GM12864 (cell line): ENCODE measurements at regions not wholly inside any gene's neighbourhood (a gene's known extent, or its start where the extent isn't known, plus 50 kb on each side); places are given as distances from the start of the nearest gene placed in this dataset.
"Not testable (repeated sequence)": the region's sequence is repeated elsewhere in the genome, so short reads cannot be mapped to it uniquely, and the experiment has no call there.

Experiments
- DNase-seq: peaks from one replicate; pipeline ENCODE4 v3.0.0-alpha.2; 2011; ENCODE audit warnings: low read depth
- H3K4me3 ChIP-seq: 2 replicates; pipeline ENCODE4 v1.5.1; 2011; ENCODE audit warnings: mild to moderate bottlenecking, low read depth, low read length, control low read depth
- CTCF ChIP-seq: IDR thresholded peaks from 2 replicates; pipeline ENCODE4 v1.5.1; 2011; ENCODE audit warnings: low read depth, mild to moderate bottlenecking, moderate library complexity, low read length, control low read depth, inconsistent platforms; ENCODE audit errors: missing control alignments

DNA sequence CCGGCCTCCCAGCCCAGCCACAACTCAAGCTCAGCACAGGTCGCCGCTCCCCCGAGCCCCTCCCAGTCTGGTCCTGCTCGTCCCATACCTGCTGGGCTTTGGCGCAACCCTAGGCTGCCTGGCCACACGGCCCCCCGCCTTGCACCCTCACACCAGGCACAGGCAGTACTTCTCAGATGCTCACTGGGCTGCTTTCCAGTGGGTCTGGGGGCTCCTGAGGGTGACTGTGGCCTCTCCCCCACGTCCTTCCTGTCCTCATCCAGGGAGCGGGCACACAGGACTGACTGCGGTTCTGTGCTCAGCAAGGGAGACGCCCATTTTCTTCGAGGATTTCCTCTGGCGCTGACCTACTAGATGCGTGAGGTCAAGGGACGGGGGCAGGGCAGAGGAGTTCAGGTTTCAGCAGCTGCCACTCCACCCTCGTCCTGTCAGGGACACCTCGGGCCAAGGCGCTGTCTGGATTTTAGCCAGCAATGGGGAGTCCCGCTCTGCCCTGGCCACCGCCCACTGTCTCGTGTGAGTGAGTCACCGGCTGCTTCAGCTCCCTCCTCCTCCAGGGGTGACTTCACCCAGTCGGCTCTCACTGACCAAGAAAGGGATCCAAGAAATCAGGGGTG, 115.8 kb downstream of the NPIPB11 start:
- no peak for TF ChIP-seq CTCF
- no peak for DNase-seq
- H3K4me3 ChIP-seq: no peak overlapping the region

DNA sequence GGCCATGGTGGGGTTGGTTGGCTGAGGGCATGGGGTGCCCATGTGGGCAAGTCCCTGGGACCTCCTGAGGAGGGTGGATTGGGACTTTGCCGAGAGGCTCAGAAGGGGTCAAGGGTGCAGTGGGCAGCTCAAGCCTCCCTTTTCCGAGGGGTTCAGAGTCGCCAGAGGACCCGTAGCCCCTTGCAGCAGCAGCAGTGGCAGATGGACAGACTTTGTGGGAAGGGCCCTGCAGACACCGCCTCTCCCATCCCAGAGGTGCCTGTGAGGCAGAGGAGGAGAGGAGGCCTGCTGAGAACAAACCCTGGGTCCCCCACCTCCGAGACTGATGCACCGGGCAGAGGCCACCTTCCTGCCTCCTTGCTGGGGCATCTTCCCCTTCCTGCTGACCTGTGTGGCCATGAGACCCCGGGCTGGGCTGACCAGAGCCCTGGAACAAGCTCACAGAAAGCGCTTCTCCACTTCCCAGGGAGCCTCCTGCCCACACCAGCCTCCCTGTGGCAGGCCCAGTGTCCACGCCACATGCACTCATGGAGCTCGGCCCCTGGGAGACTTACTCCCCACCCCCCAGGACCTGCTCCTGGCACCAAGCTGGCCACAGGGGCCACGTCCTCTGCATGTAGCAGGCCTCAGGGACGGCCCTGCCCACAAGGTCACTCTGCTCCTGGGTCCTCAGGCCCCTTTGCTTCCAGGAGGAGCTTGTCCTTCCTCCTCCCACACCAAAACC, 116.8 kb downstream of the NPIPB11 start:
- not testable (repeated sequence) for H3K4me3 ChIP-seq, DNase-seq

DNA sequence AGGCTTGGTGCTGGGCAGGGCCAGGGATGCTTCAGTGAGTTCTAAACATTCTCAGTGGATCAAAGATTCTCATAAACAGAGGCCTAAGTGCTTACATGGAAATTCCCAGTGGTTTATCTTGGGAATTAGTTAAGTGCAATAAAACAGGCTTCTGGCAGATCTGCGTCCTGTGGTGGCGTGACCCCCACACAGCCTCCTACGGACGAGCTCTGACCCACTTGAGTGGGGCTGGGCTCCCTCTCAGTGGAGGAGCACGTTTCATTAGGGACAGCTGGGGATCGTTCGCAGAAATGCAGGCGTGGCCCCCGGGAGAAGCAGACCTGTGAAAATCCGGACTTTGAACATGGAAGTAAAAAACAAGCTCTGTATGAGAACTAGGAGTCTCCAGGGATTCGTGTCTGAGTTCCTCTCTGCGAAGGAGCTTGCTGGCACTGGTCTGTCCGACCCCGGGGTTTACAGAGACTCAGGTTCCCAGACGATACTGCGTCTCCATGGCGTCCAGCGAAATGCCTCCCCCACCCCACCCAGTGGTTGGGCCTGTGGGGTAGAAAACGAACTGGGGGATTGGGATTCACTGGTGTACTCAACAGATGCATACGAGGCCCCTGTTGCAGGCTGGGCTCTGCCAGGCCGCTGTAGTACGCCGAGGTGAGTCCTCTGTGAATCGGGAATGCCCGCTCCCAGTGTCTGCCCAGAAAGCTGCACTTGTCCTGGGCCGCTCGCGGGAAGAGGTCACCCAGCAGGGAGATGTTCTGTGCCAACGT, 117.6 kb downstream of the NPIPB11 start:
- not testable (repeated sequence) for DNase-seq, H3K4me3 ChIP-seq

GRCh38 chr16:29287871-29288535, 118.5 kb downstream of the NPIPB11 start:
- not testable (repeated sequence) for DNase-seq, H3K4me3 ChIP-seq

DNA sequence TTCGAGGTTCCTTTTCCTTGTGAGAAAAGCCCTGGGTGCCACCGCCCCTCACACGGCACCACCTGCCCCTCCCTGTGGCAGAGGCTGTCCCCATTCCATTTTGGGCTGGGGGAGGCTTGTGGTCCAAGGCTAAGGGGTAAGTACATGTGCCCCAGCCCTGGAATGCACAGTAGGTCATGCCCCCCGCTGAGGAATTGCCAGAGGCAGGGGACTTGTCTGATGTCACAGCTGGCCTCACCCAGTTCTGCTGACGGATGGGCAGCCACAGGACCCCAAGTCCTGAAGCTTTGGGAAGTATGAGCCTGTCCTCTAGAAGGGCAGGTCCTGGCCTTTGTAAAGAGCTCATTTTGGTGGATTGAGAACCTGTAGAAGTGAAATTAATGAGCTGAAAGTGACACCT, 119.3 kb downstream of the NPIPB11 start:
- H3K4me3 ChIP-seq, DNase-seq: not testable (repeated sequence)

DNA sequence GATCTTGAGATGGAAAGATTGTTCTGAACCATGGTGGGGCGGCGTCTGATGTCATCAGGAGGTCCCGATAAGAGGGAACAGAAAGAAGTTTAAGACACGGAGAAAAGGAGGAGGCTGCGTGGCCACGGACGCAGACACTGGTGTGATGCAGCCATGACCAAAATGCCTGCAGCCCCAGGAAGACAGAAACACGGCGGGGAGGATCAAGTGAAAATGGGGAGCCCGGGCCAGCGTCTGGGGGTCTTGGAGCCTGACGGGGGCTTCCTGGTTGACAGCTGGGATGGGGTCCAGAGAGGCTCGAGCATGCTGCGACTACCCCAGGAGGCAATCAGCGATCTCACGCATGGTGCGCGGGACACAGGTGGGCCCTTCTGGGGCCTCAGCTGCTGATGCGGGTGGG, 119.7 kb downstream of the NPIPB11 start:
- not testable (repeated sequence) for DNase-seq, H3K4me3 ChIP-seq

DNA sequence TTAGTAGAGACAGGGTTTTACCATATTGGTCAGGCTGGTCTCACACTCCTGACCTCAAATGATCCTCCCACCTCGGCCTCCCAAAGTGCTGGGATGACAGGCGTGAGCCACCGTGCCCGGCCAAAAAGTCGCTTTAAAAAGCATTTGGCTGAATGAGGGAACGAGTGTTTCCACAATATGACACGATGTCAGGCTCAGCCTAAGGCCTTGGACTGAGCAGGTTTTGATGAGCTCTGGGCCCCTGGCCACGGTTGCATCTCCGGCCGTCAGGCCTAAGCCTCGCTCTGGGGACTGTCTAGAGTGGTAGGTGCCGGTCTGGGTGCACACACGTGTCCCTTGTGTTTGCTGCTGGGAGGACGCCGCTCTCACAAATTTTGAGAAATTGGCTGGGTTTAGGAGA, 120.3 kb downstream of the NPIPB11 start:
- H3K4me3 ChIP-seq: not testable (repeated sequence)

DNA sequence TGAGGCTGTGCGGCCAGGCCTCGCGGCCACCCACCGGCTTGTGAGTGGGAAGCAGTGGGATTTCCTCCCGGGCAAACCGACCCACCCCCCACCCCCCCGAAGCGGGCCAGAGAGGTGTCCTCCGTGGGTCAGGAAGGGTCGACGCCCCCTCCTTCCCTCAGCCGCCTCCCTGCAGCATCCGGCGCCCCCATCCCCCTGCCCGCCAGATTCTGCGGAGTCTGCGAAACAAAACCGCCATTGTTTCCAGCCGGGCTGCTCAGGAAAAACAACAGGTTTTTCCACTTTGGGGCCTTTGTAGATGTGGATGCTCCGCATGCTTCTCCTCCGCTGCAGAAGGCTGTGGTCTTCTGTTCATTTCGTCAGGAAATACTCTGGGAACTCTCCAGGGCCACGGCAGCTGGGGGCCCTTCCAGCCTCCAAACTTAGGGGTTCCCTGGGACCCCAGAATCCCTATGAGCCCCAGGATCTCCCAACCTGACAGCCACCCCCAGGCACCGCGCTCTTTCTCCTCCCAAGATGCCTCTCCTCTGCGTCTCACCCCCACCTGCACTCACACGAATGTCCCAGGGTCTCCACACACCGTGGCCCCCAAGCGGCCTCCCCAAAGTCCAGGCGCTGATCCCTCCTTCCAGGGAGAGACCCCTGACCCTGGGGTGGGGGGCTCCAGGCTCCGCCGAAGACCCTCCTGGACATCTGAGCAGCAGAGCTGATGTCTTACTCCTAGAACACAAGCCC, 121.2 kb downstream of the NPIPB11 start:
- DNase-seq, H3K4me3 ChIP-seq: not testable (repeated sequence)

More for the DNA sequence above, 120.3 kb downstream of the NPIPB11 start:
- not testable (repeated sequence) for DNase-seq

DNA sequence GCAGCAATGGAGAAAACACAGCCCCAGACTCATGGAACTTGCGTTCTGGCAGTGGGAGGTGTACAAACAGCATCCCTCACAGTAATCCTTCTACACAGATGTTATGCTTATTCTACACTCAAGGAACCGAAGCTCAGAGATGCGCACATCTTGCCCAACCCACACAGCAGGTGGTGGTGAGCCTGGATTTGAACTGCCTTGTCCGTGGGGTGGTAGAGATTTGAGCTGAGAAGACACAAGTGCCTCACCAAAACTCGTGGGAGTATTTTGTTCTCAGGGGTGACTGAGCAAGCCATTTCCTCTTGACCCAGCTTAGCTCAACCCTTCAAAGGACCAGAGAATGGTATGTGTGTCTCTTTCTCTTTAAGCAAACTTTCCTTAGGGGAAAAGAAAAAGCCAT, 121.8 kb downstream of the NPIPB11 start:
- not testable (repeated sequence) for DNase-seq, H3K4me3 ChIP-seq

DNA sequence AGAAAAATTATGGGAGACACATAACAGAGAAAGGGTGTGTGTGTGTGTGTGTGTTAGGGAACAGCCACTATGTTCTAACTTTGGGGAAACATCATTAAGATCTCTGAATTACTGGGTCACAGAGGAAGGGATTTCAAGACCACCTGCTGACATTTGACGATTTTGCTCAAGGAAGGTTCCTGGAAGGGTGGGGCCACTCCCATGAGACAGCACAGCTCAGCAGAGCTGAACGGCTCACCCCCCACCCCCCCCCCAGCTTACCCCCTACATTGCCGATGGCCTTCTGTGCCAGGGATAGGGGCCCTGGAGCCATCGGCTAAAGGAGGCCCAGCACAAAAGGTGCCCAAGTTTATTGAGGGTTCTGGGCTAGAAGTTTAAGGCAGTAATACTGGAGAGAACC, 122.4 kb downstream of the NPIPB11 start:
- DNase-seq, H3K4me3 ChIP-seq: not testable (repeated sequence)

GRCh38 chr16:29278097-29278871, 128.2 kb downstream of the NPIPB11 start:
- not testable (repeated sequence) for H3K4me3 ChIP-seq, DNase-seq

GRCh38 chr16:29276446-29276845, 130.1 kb downstream of the NPIPB11 start:
- not testable (repeated sequence) for DNase-seq, H3K4me3 ChIP-seq

DNA sequence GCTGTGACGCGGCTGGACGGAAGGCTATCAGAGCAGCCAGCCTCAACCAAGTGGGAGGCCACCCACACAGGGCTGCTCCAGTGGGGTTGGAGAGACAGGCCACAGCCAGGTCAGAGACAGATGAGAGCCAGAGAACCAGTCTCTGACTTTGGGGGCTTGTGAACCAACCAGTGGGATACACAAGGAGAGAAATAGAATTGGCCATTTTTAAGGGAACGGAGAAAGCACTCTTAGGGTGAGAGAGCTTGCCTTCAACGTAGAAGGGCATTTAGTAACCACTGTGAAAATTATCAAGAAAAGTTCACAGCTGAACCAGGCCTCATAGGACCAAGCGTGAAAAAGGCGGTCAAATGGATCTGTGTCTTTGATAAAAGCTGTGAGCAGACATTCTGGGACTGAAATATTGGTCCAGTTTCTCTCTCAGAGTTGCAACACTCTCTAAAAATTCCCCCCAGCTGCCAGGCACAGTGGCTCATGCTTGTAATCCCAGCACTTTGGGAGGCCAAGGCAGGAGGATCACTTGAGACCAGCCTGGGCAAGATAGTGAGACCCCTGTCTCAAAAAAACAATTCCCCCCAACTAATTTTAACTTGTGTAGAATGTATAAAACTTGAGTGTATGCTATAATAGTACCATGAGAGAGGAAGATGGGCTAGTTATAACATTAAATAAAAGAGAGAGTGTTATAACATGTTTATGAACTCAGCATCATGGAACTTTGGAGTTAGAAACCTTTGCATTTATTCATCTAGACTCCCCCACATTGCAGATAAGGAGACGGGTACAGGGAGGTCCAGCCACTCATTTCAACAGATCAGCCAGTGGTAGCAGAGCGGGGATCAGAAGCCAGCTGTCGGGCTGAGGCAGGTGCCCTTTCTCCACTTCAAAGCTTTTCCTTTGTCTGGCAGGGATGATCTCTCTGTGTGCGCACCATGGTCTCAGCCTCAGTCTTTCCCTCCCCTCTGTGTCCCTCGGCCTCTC, 132.2 kb downstream of the NPIPB11 start:
- not testable (repeated sequence) for DNase-seq, H3K4me3 ChIP-seq

DNA sequence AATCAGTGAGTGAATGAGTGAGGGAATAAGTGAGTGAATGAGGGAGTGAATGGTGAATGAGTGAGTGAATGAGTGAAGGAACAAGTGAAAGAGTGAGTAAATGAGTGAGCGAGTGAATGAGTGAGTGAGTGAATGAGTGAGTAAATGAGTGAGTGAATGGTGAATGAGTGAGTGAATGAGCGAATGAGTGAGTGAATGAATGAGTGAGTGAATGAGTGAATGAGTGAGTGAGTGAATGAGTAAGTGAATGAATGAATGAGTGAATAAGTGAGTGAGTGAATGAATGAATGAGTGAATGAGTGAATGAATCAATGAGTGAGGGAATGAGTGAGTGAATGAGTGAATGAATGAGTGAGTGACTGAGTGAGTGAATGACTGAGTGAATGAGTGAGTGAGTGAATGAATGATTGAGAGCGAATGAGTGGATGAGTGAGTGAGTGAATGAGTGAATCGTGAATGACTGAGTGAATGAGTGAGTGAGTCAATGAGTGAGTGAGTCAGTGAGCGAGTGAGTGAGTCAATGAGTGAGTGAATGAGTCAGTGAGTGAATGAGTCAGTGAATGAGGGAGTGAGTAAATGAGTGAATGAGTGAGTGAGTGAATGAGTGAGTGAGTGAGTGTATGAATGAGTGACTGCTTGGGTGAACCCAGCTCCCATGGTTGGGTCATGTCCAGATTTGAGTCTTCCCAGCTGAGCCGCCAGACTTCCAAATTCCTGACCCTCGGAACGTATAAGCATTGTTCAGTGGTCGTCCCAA, 133.0 kb downstream of the NPIPB11 start:
- DNase-seq, H3K4me3 ChIP-seq: not testable (repeated sequence)
